ENCODE measurements at regions not wholly inside any gene's neighbourhood (a gene's known extent, or its start where the extent isn't known, plus 50 kb on each side); places are given as distances from the start of the nearest gene placed in this dataset.

GRCh38 chr2:57776916-57777315 lies 269.7 kb upstream of the VRK2 start:
- Histone ChIP-seq H3K9me3 (no peaks in the 10 kb centered on the region), H3K27me3 (no peaks in the 10 kb centered on the region), H3K36me3 (no peaks in the 10 kb centered on the region), H3K4me1 (no peaks in the 10 kb centered on the region), H3K4me3 (no peak overlapping the region), H3K27ac (no peak overlapping the region)
- no peak for ATAC-seq
- WGBS, 2 donors (ENCODE audit: low coverage in 1 of 2) = 42 to 69% methylated on average over 2 of the region's 2 CpGs
- no peak for TF ChIP-seq EP300 (IDR thresholded peaks at IDR 0.05)
- TF ChIP-seq CTCF (IDR thresholded peaks at IDR 0.05) = no peak
- TF ChIP-seq POLR2A (IDR thresholded peaks at IDR 0.05) = no peak
- TF ChIP-seq POLR2AphosphoS5 (IDR thresholded peaks at IDR 0.05) = no peak

GRCh38 chr2:57782587-57782986 lies 264.0 kb upstream of the VRK2 start:
- no peak for TF ChIP-seq POLR2AphosphoS5 (IDR thresholded peaks at IDR 0.05)
- no peak for TF ChIP-seq EP300 (IDR thresholded peaks at IDR 0.05)
- no peak for TF ChIP-seq POLR2A (IDR thresholded peaks at IDR 0.05)
- TF ChIP-seq CTCF (IDR thresholded peaks at IDR 0.05) = no peak
- no peaks in the 10 kb centered on the region for H3K9me3 ChIP-seq
- no peak for ATAC-seq
- H3K27me3 ChIP-seq = no peaks in the 10 kb centered on the region
- no peak overlapping the region for H3K4me3 ChIP-seq
- H3K36me3 ChIP-seq = no peaks in the 10 kb centered on the region
- no peak overlapping the region for H3K27ac ChIP-seq
- no peaks in the 10 kb centered on the region for H3K4me1 ChIP-seq

- no peak for ATAC-seq
These were observed 253.3 kb upstream of the VRK2 start for GRCh38 chr2:57793310-57793709.

GRCh38 chr2:57796527-57796926 lies 250.1 kb upstream of the VRK2 start:
- ATAC-seq = no peak
- Histone ChIP-seq H3K27me3 (no peaks in the 10 kb centered on the region), H3K4me1 (no peaks in the 10 kb centered on the region), H3K27ac (no peak overlapping the region), H3K4me3 (no peak overlapping the region), H3K9me3 (peaks cover 0 to 15% (median 0%) of the 10 kb centered on the region in 3 donors), H3K36me3 (no peaks in the 10 kb centered on the region)
- TF ChIP-seq POLR2AphosphoS5 (IDR thresholded peaks at IDR 0.05) (no peak), EP300 (IDR thresholded peaks at IDR 0.05) (no peak), CTCF (IDR thresholded peaks at IDR 0.05) (no peak)
- 13 to 27% methylated on average over 2 of the region's 2 CpGs for WGBS, 2 donors (ENCODE audit: low coverage in 1 of 2)

More at GRCh38 chr2:57793310-57793709, 253.3 kb upstream of the VRK2 start:
- H3K4me1 ChIP-seq = no peaks in the 10 kb centered on the region
- no peak overlapping the region for H3K4me3 ChIP-seq
- WGBS, 2 donors (ENCODE audit: low coverage in 1 of 2) = 85% methylated on average over 2 of the region's 2 CpGs; no CpG with 5 or more reads in 1 of the 2 donors
- no peaks in the 10 kb centered on the region for H3K27me3 ChIP-seq
- H3K36me3 ChIP-seq = no peaks in the 10 kb centered on the region
- TF ChIP-seq POLR2A (IDR thresholded peaks at IDR 0.05) (no peak), EP300 (IDR thresholded peaks at IDR 0.05) (no peak), CTCF (IDR thresholded peaks at IDR 0.05) (no peak), POLR2AphosphoS5 (IDR thresholded peaks at IDR 0.05) (no peak)
- no peak overlapping the region for H3K27ac ChIP-seq
- peaks cover 0 to 8% (median 0%) of the 10 kb centered on the region in 3 donors for H3K9me3 ChIP-seq

- H3K36me3 ChIP-seq = no peaks in the 10 kb centered on the region
- TF ChIP-seq CTCF (IDR thresholded peaks at IDR 0.05) (no peak), POLR2AphosphoS5 (IDR thresholded peaks at IDR 0.05) (no peak), EP300 (IDR thresholded peaks at IDR 0.05) (no peak), POLR2A (IDR thresholded peaks at IDR 0.05) (no peak)
- ATAC-seq = no peak
- no peak overlapping the region for H3K27ac ChIP-seq
- peaks cover 0 to 11% (median 0%) of the 10 kb centered on the region in 3 donors for H3K9me3 ChIP-seq
- no peaks in the 10 kb centered on the region for H3K27me3 ChIP-seq
- no peaks in the 10 kb centered on the region for H3K4me1 ChIP-seq
- H3K4me3 ChIP-seq = no peak overlapping the region
These were observed 248.3 kb upstream of the VRK2 start for GRCh38 chr2:57798346-57798745.
